Neural crest cell (in vitro differentiated cells): ENCODE measurements at regions not wholly inside any gene's neighbourhood (a gene's known extent, or its start where the extent isn't known, plus 50 kb on each side); places are given as distances from the start of the nearest gene placed in this dataset.
A peak's percentile ranks its signal among the peaks of the same experiment; 100 is the strongest.
"Not testable (repeated sequence)": the region's sequence is repeated elsewhere in the genome, so short reads cannot be mapped to it uniquely, and the experiment has no call there.

ENCODE experiments used
- DNase-seq: peaks from one replicate; pipeline ENCODE4 v3.0.0; 2021; ENCODE audit warnings: low read depth, mixed read lengths, low spot score
- H3K27ac Mint-ChIP-seq: one replicate; pipeline ENCODE4 v1.8.0; 2021; ENCODE audit warnings: mild to moderate bottlenecking, mixed read lengths; ENCODE audit not compliant: unreplicated experiment
- H3K27me3 Mint-ChIP-seq: 2 replicates; pipeline ENCODE4 v1.8.0; 2021; ENCODE audit warnings: low read depth, mild to moderate bottlenecking, mixed read lengths
- H3K36me3 Mint-ChIP-seq: 2 replicates; pipeline ENCODE4 v1.8.0; 2021; ENCODE audit warnings: low read depth, mild to moderate bottlenecking, mixed read lengths
- H3K4me1 Mint-ChIP-seq: 2 replicates; pipeline ENCODE4 v1.8.0; 2021; ENCODE audit warnings: mixed read lengths
- H3K4me3 Mint-ChIP-seq: one replicate; pipeline ENCODE4 v1.8.0; 2021; ENCODE audit warnings: mild to moderate bottlenecking, mixed read lengths
- H3K9me3 Mint-ChIP-seq: 2 replicates; pipeline ENCODE4 v1.8.0; 2021; ENCODE audit warnings: mixed read lengths
- CTCF ChIP-seq: fragments of 200-600 bp; sonication (generic); conservative IDR thresholded peaks from 2 replicates; pipeline ENCODE4 v1.5.0; 2021; ENCODE audit warnings: antibody characterized with exemption, mild to moderate bottlenecking

GRCh38 chr2:8251856-8252255 lies 430.0 kb upstream of the ID2 start:
- H3K27ac Mint-ChIP-seq: no peak overlapping the region
- DNase-seq: no peak
- H3K36me3 Mint-ChIP-seq: peaks cover 2% of the 10 kb centered on the region
- TF ChIP-seq CTCF: no peak
- H3K4me3 Mint-ChIP-seq: no peak overlapping the region
- H3K9me3 Mint-ChIP-seq: peaks cover 4% of the 10 kb centered on the region
- no peaks in the 10 kb centered on the region for H3K27me3 Mint-ChIP-seq
- H3K4me1 Mint-ChIP-seq: peaks cover 22% of the 10 kb centered on the region

GRCh38 chr2:8252997-8253694 lies 428.7 kb upstream of the ID2 start:
- H3K27ac Mint-ChIP-seq: no peak overlapping the region
- no peak for DNase-seq
- no peaks in the 10 kb centered on the region for H3K27me3 Mint-ChIP-seq
- H3K4me1 Mint-ChIP-seq: peaks cover 35% of the 10 kb centered on the region
- TF ChIP-seq CTCF: no peak
- peaks cover 4% of the 10 kb centered on the region for H3K9me3 Mint-ChIP-seq
- no peak overlapping the region for H3K4me3 Mint-ChIP-seq
- H3K36me3 Mint-ChIP-seq: peaks cover 2% of the 10 kb centered on the region

GRCh38 chr2:8253781-8254180 lies 428.1 kb upstream of the ID2 start:
- no peak for TF ChIP-seq CTCF
- no peak for DNase-seq
- Mint-ChIP-seq H3K36me3 (peaks cover 2% of the 10 kb centered on the region), H3K27ac (peak overlapping the region; percentile 58), H3K27me3 (no peaks in the 10 kb centered on the region), H3K9me3 (peaks cover 4% of the 10 kb centered on the region), H3K4me1 (peaks cover 41% of the 10 kb centered on the region), H3K4me3 (no peak overlapping the region)

- DNase-seq, H3K4me3 Mint-ChIP-seq, H3K36me3 Mint-ChIP-seq, H3K27ac Mint-ChIP-seq, H3K9me3 Mint-ChIP-seq, H3K27me3 Mint-ChIP-seq: not testable (repeated sequence)
- H3K4me1 Mint-ChIP-seq: peaks cover 45% of the 10 kb centered on the region
Observed at GRCh38 chr2:8254214-8254613, 427.6 kb upstream of the ID2 start.

GRCh38 chr2:8254791-8255447 lies 426.9 kb upstream of the ID2 start:
- H3K36me3 Mint-ChIP-seq: peaks cover 2% of the 10 kb centered on the region
- TF ChIP-seq CTCF: no peak
- peaks cover 4% of the 10 kb centered on the region for H3K9me3 Mint-ChIP-seq
- no peak overlapping the region for H3K4me3 Mint-ChIP-seq
- peaks cover 50% of the 10 kb centered on the region for H3K4me1 Mint-ChIP-seq
- no peaks in the 10 kb centered on the region for H3K27me3 Mint-ChIP-seq
- no peak for DNase-seq
- peak overlapping the region; percentile 10 for H3K27ac Mint-ChIP-seq

GRCh38 chr2:8255448-8255800 lies 426.4 kb upstream of the ID2 start:
- peaks cover 3% of the 10 kb centered on the region for H3K9me3 Mint-ChIP-seq
- H3K36me3 Mint-ChIP-seq: peaks cover 2% of the 10 kb centered on the region
- no peak for TF ChIP-seq CTCF
- no peak for DNase-seq
- peaks cover 50% of the 10 kb centered on the region for H3K4me1 Mint-ChIP-seq
- H3K27me3 Mint-ChIP-seq: no peaks in the 10 kb centered on the region
- no peak overlapping the region for H3K4me3 Mint-ChIP-seq
- peak overlapping the region; percentile 10 for H3K27ac Mint-ChIP-seq
